ENCODE measurements at regions not wholly inside any gene's neighbourhood (a gene's known extent, or its start where the extent isn't known, plus 50 kb on each side); places are given as distances from the start of the nearest gene placed in this dataset.

GRCh38 chr3:116524453-116525210 lies 79.3 kb upstream of the LSAMP start:
- Mint-ChIP-seq H3K4me3 (no peak overlapping the region), H3K27ac (no peak overlapping the region), H3K9me3 (peaks cover 0 to 3% of the 10 kb centered on the region in 2 experiments; a peak in 2 of 5 replicates), H3K4me1 (peaks cover 23 to 26% of the 10 kb centered on the region in 2 experiments), H3K27me3 (ENCODE audit: low read depth) (no peaks in the 10 kb centered on the region), H3K36me3 (ENCODE audit: insufficient read depth in 1 of 3, low read depth in 3 of 3) (no peaks in the 10 kb centered on the region)
- Histone ChIP-seq H3K9me3 (ENCODE audit: control insufficient read depth, low read depth, low read length) (no peaks in the 10 kb centered on the region), H3T11ph (ENCODE audit: low read length) (no peak overlapping the region), H3K18ac (ENCODE audit: insufficient read length, low read depth, low read length) (no peak overlapping the region), H3K79me2 (ENCODE audit: insufficient read depth, low read length) (no peaks in the 10 kb centered on the region), H2BK20ac (ENCODE audit: low read depth, low read length, poor library complexity, severe bottlenecking) (no peak overlapping the region), H3K23ac (ENCODE audit: insufficient read length, low read depth, low read length) (no peak overlapping the region), H4K91ac (ENCODE audit: insufficient read length, low read depth, low read length) (no peak overlapping the region), H3K14ac (ENCODE audit: insufficient read depth, low read length) (no peak overlapping the region), H2AK5ac (ENCODE audit: insufficient read length, low read length) (no peak overlapping the region), H3K4me2 (ENCODE audit: insufficient read depth, insufficient read length, low read length) (no peak overlapping the region), H3K4ac (ENCODE audit: low read depth, low read length) (no peak overlapping the region), H3K23me2 (ENCODE audit: insufficient read length, low read depth, low read length, poor library complexity, severe bottlenecking) (no peaks in the 10 kb centered on the region), H4K5ac (ENCODE audit: insufficient read length, low read depth, low read length) (no peak overlapping the region), H3K9ac (ENCODE audit: extremely low read depth, insufficient read length, low read length) (no peak overlapping the region), H2BK120ac (ENCODE audit: low read depth, low read length, poor library complexity, severe bottlenecking) (no peak overlapping the region), H3K4me1 (ENCODE audit: insufficient read depth, low read length) (no peaks in the 10 kb centered on the region), H4K20me1 (ENCODE audit: control insufficient read depth, insufficient read depth, insufficient read length) (no peaks in the 10 kb centered on the region), H3K56ac (ENCODE audit: insufficient read length, low read depth, low read length) (no peak overlapping the region), H2BK5ac (ENCODE audit: insufficient read length, low read length) (no peak overlapping the region), H2BK15ac (ENCODE audit: low read depth, low read length) (no peak overlapping the region), H4K8ac (replicated peaks; ENCODE audit: insufficient read length, low read depth, low read length) (no peak overlapping the region), H3K79me1 (ENCODE audit: insufficient read depth, low read depth, low read length, poor library complexity, severe bottlenecking) (no peaks in the 10 kb centered on the region), H3K27ac (ENCODE audit: insufficient read length, low read depth, low read length) (no peak overlapping the region), H3K27me3 (ENCODE audit: insufficient read depth, low read length) (no peaks in the 10 kb centered on the region; the same call in 1 of the 2 replicates), H2BK12ac (ENCODE audit: insufficient read length, low read depth, low read length) (no peak overlapping the region), H2AFZ (ENCODE audit: low read length) (no peak overlapping the region)
- no peak for TF ChIP-seq CTCF (conservative IDR thresholded peaks at IDR 0.05)
- WGBS (ENCODE audit: extremely low coverage, insufficient read length, low lambda C conversion rate): no CpG with 5 or more reads among the region's 4 CpGs
- DNase-seq: no peak
